ENCODE measurements at regions not wholly inside any gene's neighbourhood (a gene's known extent, or its start where the extent isn't known, plus 50 kb on each side); places are given as distances from the start of the nearest gene placed in this dataset.
"Not testable (repeated sequence)": the region's sequence is repeated elsewhere in the genome, so short reads cannot be mapped to it uniquely, and the experiment has no call there.

DNA sequence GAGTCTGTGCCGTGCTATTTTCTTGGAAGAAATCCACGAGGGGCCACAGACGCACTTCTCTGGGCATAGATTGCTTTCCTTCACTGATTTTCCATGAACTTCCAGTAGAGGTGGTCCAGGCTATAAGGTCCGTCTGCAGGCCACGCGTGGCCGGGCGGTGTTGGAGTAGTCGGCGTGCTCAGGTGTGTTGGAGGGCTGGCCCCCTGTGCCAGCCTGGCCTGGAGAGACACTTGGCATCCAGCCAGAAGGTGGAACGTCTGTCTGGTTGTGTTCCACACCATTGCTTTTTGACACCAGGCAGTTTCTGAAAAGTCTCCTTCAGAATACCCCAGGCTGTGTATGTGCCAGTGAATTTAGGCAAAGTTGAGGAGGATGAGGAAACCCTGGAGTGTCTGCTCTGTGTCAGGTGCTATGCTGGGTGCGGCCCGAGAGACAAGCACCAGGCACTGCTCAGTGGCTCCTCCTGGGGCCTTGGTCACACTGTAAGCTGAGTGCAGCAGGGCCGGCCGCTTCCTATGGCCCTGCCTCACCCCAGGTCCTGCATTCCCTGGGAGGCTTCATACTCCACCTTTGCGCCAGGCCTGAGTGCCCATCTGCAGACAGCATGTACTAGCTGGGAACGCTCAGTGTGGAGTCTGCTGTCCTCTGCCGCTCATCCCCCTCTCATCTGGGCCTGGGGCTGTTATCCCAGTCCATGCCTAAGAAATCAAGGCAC, 52.1 kb upstream of the TAMM41 start:
- no peak for DNase-seq

- not testable (repeated sequence) for DNase-seq
Measured at GRCh38 chr3:11899389-11899788, 52.7 kb upstream of the TAMM41 start.

DNA sequence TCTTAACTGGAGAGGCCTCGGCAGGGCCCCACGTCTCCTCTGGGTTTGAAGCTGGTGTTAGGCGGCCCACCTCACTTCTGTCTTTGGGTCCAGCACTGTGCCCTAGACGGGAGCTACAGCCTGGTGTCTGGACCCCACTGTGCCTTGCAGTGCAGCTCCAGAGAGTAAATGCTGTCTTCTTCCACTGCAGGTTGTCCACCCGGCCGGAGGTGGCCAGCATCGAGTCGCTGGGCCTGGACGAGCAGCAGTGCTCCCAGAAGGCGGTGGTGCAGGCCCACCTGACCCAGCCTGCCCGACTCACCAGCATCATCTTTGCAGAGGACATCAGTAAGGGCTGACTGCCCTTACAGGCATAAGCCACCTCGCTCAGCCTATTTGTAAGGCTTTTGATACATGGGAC, 53.1 kb upstream of the TAMM41 start:
- no peak for DNase-seq

GRCh38 chr3:11900824-11901223, 54.1 kb upstream of the TAMM41 start:
- no peak for DNase-seq

DNA sequence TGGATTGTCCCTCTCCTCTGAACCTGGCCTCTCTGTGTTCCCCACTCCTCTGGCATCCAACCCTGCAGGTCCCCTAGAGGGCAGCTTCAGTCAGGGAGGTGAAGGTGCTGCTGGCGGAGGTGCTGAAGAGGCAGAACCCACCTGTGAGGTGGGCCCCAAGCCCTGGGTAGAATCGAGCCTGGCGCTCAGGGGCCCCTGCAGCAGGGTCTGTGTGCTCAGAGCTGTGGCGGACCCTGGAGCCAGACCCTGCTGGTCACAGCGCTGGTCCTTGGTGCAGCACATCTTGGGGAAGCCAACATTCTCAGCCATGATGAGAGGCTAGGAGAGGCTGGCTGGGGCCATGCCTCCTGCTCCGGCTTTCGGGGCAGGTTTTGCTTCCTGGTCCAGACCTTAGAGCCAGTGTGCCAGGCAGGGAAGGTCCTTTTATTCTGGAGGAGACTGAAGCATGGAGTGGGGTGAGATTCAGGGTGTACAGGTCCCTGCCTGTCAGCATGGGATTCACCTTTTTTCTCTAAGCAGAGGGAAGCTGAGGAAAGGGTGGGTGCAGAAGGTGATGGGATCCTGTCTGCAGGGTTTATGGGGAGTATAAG, 54.7 kb upstream of the TAMM41 start:
- DNase-seq = no peak

GRCh38 chr3:11903047-11903446, 56.4 kb upstream of the TAMM41 start:
- no peak for DNase-seq

DNA sequence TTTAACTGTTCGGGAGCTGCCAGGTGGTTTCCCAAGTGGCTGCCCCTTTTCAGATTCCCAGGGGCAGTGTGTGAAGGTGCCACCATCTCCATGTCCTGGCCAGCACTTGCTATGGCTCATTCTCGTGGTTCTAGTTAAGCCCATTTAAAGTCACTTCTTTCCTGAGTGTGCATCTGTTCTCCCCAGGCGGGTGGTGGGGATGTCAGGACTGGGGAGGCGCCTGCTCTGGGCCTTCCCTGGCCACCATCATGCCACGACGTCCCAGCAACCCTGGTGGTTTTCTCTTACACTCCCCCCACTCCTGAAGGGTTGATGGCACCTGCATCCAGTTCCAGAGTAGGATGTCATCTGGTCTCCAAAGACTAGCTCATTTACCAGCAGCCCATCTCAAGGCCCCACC, 56.8 kb upstream of the TAMM41 start:
- DNase-seq = no peak

- no peak for DNase-seq
Measured at GRCh38 chr3:11904157-11904556, 57.5 kb upstream of the TAMM41 start.

DNA sequence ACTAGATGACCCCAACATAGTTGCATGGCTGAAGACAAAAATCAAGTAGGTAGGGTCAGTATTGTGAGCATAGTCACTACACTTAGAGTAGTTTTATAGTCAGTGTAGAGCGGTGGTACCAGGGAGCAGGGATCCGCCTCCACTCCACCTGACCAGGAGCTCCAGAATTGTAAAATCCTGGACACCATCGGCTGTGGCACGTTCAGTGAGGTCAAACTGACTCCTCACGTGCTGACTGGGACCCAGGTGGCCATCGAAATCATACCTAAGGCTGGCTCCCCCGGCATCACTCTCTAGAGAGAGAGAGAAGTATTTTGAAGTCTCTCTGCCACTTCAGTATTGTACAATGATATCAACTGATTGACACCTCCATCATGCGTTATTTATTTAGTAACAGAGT, 59.7 kb upstream of the TAMM41 start:
- DNase-seq = no peak

GRCh38 chr3:11907667-11908660, 61.3 kb upstream of the TAMM41 start:
- peak; percentile 61 for DNase-seq

DNA sequence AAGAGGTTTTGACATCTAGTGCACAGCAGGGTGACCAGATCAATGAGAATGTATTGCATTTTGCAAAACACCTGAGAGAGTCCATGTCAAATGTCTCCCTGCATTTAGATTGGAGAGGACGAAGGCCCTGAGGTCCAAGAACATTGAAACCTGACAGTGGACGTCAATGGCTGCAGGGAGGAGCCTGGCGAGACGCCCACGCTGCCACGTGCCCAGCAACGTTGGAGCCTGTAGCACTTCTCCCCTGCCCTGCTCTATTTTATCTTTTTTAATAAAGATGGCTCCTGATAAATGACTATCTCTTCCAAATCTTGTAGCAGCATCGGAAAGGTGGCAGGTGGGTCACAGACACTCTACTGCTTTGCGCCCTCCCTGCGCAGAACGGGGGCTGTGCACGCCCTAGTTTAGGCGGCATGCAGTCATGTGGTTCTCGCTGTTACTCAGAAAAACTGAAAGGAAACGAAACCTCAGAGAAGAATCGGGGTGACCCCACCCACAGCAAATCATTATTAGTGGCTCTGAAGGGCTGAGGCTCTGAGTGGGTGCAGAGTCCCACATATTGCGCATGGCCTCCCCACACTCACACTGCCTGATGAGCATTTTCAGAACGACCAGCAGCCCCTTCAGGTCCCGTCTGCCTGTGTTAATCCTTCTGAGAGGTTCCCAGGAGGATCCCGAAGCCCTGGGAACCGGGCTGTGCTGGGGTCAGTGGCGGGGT, 62.5 kb upstream of the TAMM41 start:
- DNase-seq = no peak

- DNase-seq = no peak
Measured at GRCh38 chr3:11909726-11910125, 63.0 kb upstream of the TAMM41 start.

DNA sequence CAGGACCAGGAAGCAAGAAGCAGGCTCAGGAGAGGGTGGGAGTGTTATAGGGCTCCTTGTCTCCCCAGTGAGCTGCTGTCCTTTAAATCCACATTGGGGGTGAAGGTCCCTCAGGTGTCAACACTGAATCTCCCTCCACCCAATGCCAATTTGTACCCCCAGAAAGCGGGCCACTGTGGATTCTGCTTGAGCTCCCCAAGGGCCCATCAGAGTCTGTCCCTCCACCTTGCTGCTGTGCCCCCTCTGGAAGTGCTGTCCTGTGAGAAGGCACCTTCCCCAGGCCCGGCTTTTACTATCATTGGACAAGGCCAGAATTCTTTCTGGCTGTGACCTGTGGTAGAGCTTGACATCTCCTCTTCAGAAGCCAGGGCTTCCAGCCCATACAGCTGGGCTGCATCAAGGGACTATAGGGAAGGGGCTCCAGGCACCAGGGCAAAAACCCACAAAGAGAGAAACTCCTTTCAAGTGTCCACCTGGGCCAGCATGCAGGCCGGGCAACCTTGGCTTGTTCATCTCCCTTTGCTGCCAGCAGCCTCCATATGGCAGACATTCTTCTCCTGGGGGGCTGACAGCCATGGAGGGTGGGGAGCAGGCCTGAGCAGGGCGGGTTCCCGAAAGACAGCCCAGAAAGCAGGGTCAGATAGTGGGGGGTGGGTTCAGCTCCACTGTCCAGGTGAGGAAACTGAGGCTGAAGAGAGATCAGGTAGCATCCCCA, 63.7 kb upstream of the TAMM41 start:
- not testable (repeated sequence) for DNase-seq

GRCh38 chr3:11910971-11911531, 64.4 kb upstream of the TAMM41 start:
- no peak for DNase-seq

GRCh38 chr3:11911887-11912286, 65.2 kb upstream of the TAMM41 start:
- not testable (repeated sequence) for DNase-seq

DNA sequence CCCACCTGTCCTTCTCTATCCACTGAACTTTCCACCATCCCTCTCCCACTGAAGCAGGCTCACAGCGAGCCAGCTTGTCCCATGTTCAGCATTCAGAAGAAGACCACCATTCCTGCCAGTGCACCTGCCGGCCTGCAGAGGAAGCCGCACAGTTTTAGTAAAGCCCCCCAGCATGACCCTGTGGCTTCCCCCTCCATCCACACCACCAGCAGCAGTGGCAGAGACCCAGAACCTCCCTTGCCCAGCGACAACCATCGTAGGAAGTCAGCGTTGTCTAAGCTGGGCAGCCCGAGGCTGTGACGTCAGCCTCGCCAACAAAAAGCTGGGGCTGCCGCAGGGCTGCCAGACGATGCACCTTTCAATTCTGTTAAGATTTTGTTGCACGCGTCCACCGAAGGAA, 66.6 kb upstream of the TAMM41 start:
- DNase-seq = no peak

GRCh38 chr3:11914041-11914440, 67.4 kb upstream of the TAMM41 start:
- DNase-seq = no peak

DNA sequence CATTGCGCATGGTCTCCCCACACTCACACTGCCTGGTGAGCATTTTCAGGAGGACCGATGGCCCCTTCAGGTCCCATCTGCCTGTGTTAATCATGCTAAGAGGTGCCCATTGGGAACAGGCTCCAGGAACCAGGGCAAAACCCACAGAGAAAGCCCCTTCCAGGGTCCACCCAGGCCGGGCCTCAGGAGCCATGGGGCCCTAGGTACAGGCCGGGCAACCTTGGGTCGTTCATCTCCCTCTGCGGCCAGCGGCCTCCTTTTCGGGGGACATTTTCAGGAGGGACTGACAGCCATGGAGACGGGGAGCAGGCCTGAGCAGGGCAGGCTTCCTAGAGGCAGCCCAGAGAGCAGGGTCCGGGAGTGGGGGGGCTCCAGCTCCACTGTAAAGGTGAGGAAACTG, 68.0 kb upstream of the TAMM41 start:
- no peak for DNase-seq

DNA sequence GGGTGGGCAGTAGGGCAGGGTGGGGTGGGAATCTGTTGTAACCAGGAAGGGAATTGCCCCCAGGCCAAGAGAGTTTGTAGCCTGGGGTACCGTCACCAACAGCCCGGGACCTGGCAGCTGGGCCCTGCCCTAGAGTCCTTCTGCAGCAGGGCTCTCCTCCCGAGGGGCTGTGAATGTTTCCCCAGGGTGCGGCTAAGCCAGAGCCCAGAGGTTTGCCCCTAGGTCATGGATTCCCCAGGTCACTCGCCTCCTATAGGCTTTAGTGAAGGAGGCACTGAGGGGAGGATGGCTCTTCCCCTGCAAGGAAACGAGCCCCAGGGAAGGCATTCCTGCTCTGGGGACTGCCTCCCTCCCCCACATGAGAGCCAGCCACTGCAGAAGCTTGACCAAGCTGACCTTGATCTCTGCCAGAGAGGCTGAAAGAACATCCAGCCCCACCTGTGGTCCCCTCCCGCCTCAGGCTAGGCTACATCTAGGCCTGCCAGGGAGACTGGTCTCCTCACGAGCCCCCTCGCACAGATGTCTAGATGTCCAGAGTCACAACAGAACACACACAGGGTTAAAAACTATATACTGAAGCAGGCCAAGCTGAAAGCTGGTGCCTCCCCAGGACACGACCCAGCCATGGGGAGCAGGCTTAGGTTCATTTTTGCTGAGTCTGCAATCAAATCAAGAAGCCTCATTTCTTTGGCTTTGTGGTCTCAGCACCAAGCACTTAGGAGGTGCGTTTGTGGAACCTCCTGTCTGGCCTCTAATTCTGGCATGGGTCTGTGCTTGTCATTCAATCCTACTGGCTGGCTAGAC, 69.1 kb upstream of the TAMM41 start:
- DNase-seq = no peak

DNA sequence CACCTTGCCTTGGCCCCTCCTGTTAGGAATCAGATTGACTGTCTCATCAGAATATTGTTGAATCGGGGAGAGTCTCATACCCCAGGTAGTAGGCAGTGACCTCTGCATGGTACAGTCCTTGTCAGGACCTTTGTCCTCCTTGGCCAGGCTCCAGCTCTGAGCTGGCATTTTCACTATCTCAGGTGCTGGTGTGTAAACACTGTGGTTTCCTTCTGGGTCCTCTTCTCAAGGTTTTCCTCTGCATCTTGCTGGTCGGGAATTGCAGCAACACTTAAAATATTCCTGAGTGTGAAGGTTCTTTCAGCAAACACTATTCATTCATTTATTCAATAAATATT, 69.7 kb upstream of the TAMM41 start:
- not testable (repeated sequence) for DNase-seq

DNA sequence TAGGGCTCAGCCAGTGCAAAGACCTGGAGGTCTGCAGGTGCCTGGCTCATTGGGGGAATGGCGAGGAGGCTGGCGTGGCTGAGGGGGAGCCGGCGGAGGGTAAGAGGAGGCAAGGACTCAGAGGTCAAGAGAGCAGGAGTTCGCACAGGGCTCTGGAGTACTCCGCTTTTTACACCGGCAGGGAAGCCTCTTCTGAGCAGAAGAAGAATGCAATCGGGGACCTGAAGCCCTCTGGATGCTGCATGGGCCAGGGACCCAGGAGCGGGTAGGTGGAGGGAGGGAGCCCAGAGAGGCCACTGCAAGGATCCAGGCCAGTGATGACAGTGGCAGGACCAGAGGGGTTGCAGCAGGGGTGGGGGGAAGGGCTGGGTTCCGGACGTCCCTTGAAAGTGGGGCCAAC, 70.4 kb upstream of the TAMM41 start:
- DNase-seq = no peak
